Gastroesophageal sphincter (tissue), 3 donors: ENCODE measurements at regions not wholly inside any gene's neighbourhood (a gene's known extent, or its start where the extent isn't known, plus 50 kb on each side); places are given as distances from the start of the nearest gene placed in this dataset.

ENCODE experiments used
- EP300 ChIP-seq: sonication (generic); formaldehyde crosslinking; IDR thresholded peaks from one replicate; pipeline ENCODE4 v1.6.1; 2017; ENCODE audit warnings: antibody characterized with exemption, mild to moderate bottlenecking
- POLR2A ChIP-seq, 2 donors: fragments of 450-650 bp; IDR thresholded peaks; one replicate each; pipeline ENCODE4 v1.6.1; 2017; ENCODE audit warnings: antibody characterized with exemption in 2 of 2, mild to moderate bottlenecking in 2 of 2, moderate library complexity in 1 of 2
- POLR2AphosphoS5 ChIP-seq: sonication (generic); formaldehyde crosslinking; IDR thresholded peaks from one replicate; pipeline ENCODE4 v1.6.1; 2017; ENCODE audit warnings: antibody characterized with exemption
- TF ChIP-seq, protein P1 (sequence below), 4 experiments: fragments of 200-600 bp in 2 of 4; fragments of 450-650 bp in 2 of 4; sonication (generic) in 1 of 4; IDR thresholded peaks; one replicate each; pipeline ENCODE4 v1.5.1; 2017 to 2019; ENCODE audit warnings: antibody characterized with exemption in 4 of 4, mild to moderate bottlenecking in 2 of 4, moderate library complexity in 2 of 4

DNA sequence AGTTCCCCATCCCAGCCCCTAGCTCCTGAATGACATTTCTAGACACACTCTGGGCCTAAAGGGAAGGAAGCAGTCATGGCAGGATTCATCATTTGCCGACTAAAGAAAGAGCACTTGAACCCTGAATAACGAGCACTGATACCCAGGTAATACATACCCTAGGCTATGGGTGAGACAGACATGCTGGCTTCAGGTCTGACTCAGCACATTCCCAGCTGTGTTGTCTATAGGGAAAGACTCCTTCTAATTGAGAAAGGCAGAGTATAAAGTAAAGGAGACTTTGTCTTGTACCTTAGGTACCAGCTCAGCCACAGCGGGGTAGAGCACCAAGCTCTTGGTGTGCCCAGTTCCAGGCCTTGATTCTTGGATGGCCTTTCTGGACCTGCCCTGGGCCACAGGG is 870.5 kb downstream of the PDCD6IP start:
- TF ChIP-seq POLR2A (IDR thresholded peaks at IDR 0.05) (no peak), POLR2AphosphoS5 (no peak), EP300 (no peak)
- TF ChIP-seq, protein P1, sequence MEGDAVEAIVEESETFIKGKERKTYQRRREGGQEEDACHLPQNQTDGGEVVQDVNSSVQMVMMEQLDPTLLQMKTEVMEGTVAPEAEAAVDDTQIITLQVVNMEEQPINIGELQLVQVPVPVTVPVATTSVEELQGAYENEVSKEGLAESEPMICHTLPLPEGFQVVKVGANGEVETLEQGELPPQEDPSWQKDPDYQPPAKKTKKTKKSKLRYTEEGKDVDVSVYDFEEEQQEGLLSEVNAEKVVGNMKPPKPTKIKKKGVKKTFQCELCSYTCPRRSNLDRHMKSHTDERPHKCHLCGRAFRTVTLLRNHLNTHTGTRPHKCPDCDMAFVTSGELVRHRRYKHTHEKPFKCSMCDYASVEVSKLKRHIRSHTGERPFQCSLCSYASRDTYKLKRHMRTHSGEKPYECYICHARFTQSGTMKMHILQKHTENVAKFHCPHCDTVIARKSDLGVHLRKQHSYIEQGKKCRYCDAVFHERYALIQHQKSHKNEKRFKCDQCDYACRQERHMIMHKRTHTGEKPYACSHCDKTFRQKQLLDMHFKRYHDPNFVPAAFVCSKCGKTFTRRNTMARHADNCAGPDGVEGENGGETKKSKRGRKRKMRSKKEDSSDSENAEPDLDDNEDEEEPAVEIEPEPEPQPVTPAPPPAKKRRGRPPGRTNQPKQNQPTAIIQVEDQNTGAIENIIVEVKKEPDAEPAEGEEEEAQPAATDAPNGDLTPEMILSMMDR (IDR thresholded peaks at IDR 0.05) = no peak
